WERI-Rb-1 (cell line): ENCODE measurements at regions not wholly inside any gene's neighbourhood (a gene's known extent, or its start where the extent isn't known, plus 50 kb on each side); places are given as distances from the start of the nearest gene placed in this dataset.

Experiments used
- DNase-seq: peaks from one replicate; pipeline ENCODE4 v3.0.0-alpha.2; 2020
- H3K27ac ChIP-seq: fragments of 250-450 bp; sonication (Bioruptor Pico); 2 replicates; pipeline ENCODE4 v1.5.1; 2020; ENCODE audit warnings: mild to moderate bottlenecking, moderate library complexity
- H3K27me3 ChIP-seq: fragments of 250-450 bp; sonication (Bioruptor Pico); 2 replicates; pipeline ENCODE4 v1.5.1; 2021; ENCODE audit warnings: mild to moderate bottlenecking, low read depth, moderate library complexity; ENCODE audit not compliant: insufficient read depth, severe bottlenecking
- H3K36me3 ChIP-seq: fragments of 250-450 bp; sonication (Bioruptor Pico); 2 replicates; pipeline ENCODE4 v1.5.1; 2020; ENCODE audit warnings: mild to moderate bottlenecking, moderate library complexity
- H3K4me3 ChIP-seq: 2 replicates; pipeline ENCODE4 v1.5.1; 2011; ENCODE audit warnings: low read depth, mild to moderate bottlenecking, control low read depth, low read length
- H3K9me3 ChIP-seq: fragments of 250-450 bp; sonication (Bioruptor Pico); 2 replicates; pipeline ENCODE4 v1.5.1; 2021; ENCODE audit warnings: mild to moderate bottlenecking, moderate library complexity; ENCODE audit not compliant: severe bottlenecking
- TF ChIP-seq, protein P1 (sequence below): IDR thresholded peaks from 2 replicates; pipeline ENCODE4 v1.5.1; 2011; ENCODE audit warnings: low read depth, mild to moderate bottlenecking, control low read depth, inconsistent platforms, low read length

DNA sequence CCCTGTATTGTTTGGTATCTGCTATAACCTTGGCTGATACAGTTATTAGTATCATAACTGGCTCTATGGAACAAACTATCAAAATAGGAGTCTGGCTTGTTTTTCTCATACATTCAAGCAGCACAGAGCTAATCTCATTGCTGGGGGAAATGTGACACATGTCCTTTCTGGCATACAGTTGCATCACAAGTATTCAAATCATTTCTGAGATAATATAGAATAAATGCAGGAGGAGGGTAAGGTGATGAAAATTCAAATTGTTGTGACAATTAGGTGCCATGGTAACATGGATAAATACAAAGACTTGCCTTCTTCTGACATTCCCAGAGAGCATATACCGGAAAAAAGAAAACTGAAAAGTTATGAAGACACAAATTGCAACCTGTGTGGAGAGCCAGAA, 2706.8 kb downstream of the ARAP2 start:
- no peaks in the 10 kb centered on the region for H3K27me3 ChIP-seq
- DNase-seq = no peak
- no peaks in the 10 kb centered on the region for H3K9me3 ChIP-seq
- no peak overlapping the region for H3K4me3 ChIP-seq
- H3K36me3 ChIP-seq = no peaks in the 10 kb centered on the region
- no peak overlapping the region for H3K27ac ChIP-seq
- TF ChIP-seq, protein P1, sequence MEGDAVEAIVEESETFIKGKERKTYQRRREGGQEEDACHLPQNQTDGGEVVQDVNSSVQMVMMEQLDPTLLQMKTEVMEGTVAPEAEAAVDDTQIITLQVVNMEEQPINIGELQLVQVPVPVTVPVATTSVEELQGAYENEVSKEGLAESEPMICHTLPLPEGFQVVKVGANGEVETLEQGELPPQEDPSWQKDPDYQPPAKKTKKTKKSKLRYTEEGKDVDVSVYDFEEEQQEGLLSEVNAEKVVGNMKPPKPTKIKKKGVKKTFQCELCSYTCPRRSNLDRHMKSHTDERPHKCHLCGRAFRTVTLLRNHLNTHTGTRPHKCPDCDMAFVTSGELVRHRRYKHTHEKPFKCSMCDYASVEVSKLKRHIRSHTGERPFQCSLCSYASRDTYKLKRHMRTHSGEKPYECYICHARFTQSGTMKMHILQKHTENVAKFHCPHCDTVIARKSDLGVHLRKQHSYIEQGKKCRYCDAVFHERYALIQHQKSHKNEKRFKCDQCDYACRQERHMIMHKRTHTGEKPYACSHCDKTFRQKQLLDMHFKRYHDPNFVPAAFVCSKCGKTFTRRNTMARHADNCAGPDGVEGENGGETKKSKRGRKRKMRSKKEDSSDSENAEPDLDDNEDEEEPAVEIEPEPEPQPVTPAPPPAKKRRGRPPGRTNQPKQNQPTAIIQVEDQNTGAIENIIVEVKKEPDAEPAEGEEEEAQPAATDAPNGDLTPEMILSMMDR = no peak

GRCh38 chr4:33543941-33544450, 2700.3 kb downstream of the ARAP2 start:
- TF ChIP-seq, protein P1 = no peak
- Histone ChIP-seq H3K4me3 (no peak overlapping the region), H3K9me3 (no peaks in the 10 kb centered on the region), H3K36me3 (no peaks in the 10 kb centered on the region), H3K27me3 (no peaks in the 10 kb centered on the region), H3K27ac (no peak overlapping the region)
- DNase-seq = no peak

GRCh38 chr4:33551244-33551643, 2693.1 kb downstream of the ARAP2 start:
- Histone ChIP-seq H3K4me3 (no peak overlapping the region), H3K27me3 (no peaks in the 10 kb centered on the region), H3K27ac (no peak overlapping the region), H3K36me3 (no peaks in the 10 kb centered on the region), H3K9me3 (no peaks in the 10 kb centered on the region)
- TF ChIP-seq, protein P1 = no peak
- DNase-seq = no peak

DNA sequence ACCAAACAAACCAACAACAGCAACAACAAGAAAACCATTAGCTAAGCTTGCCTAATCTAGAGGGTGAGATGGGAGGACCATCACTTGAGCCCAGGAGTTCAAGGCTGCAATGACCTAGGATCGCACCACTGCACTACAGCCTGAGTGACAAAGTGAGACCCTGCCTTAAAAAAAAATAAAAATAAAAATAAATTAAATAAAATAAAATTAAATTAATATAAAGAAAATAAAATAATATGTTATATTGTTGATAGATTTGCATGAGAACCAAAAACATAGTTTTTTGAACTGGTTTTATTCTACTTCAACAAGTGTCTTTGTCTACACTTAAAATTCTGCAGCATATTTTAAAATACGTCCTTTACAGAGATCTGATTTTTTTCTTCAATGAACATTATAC, 2683.1 kb downstream of the ARAP2 start:
- TF ChIP-seq, protein P1 = no peak
- Histone ChIP-seq H3K9me3 (no peaks in the 10 kb centered on the region), H3K27me3 (no peaks in the 10 kb centered on the region), H3K27ac (no peak overlapping the region), H3K4me3 (no peak overlapping the region), H3K36me3 (no peaks in the 10 kb centered on the region)
- no peak for DNase-seq

GRCh38 chr4:33566649-33567048, 2677.7 kb downstream of the ARAP2 start:
- no peak overlapping the region for H3K27ac ChIP-seq
- DNase-seq = no peak
- H3K9me3 ChIP-seq = no peaks in the 10 kb centered on the region
- no peak overlapping the region for H3K4me3 ChIP-seq
- H3K27me3 ChIP-seq = no peaks in the 10 kb centered on the region
- TF ChIP-seq, protein P1 = no peak
- H3K36me3 ChIP-seq = no peaks in the 10 kb centered on the region

- H3K27ac ChIP-seq = no peak overlapping the region
- H3K4me3 ChIP-seq = no peak overlapping the region
- H3K27me3 ChIP-seq = no peaks in the 10 kb centered on the region
- H3K9me3 ChIP-seq = no peaks in the 10 kb centered on the region
- DNase-seq = no peak
- TF ChIP-seq, protein P1 = no peak
- no peaks in the 10 kb centered on the region for H3K36me3 ChIP-seq
Measured at GRCh38 chr4:33577791-33578190, 2666.5 kb downstream of the ARAP2 start.
